CD4-positive, alpha-beta T cell treated with Interleukin-6 at 100 ng/mL for 8 hours (primary cell): ENCODE measurements at regions not wholly inside any gene's neighbourhood (a gene's known extent, or its start where the extent isn't known, plus 50 kb on each side); places are given as distances from the start of the nearest gene placed in this dataset.
"Not testable (repeated sequence)": the region's sequence is repeated elsewhere in the genome, so short reads cannot be mapped to it uniquely, and the experiment has no call there.

Experiments used
- DNase-seq: peaks from one replicate; pipeline ENCODE4 v3.0.0-alpha.2; 2020; ENCODE audit warnings: mixed read lengths, low spot score

DNA sequence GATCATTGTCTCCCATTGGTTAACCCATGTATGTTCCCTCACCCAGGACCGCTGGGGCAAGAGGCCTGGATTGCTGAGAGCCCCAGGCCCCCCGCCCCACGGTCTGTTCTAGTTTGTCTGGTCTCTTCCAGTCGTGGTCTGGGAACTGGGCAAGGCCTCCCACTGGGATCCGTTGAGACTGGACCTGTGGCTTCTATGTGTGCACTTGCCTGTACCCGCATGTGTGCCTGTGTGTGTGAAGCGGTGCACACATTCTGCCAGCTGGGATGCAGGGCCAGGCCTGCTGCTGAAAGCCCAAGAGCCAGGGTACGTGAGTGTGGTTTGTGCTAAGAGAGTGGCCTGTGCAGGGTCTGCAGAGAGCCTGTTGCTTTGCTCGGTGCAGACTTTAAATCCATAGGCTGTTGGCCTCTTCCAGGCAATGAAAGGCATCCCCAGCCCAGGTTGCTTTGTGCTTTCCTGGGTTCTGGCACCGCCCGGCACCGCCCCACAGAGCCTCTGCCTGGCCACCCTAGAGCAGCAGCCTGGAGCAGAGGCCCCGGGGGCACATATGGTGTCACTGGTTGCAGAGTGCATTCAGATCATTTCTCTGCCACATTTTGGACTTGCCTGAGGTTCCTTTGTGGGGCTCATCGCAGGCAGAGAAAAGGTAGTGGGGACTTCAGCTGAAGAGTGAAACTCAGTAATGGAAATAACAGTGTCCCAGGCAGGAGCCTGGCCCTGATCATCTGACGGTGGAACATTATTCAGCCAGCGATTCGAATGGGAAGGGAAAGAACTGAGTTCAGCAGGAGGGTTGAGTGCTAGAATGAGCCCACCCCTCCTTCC lies 215.5 kb downstream of the GLRX3 start:
- no peak for DNase-seq

DNA sequence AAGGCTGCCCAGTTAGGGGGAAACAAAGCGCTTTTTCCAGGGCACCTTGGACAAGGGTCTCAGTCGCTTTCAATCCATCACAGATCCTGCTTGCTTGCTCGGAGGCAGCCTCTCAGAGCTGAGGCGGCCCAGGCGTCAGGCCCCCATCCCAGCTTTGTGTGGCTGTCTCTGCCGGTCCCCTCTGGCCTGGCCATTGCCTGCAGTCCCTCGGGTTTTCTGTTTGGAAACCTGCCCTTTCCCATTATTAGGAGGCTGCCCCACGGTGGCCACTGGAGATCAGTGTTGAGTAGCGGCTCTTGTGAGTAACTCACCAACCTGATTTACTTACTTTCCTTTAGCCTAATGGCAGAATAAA lies 216.1 kb downstream of the GLRX3 start:
- no peak for DNase-seq

DNA sequence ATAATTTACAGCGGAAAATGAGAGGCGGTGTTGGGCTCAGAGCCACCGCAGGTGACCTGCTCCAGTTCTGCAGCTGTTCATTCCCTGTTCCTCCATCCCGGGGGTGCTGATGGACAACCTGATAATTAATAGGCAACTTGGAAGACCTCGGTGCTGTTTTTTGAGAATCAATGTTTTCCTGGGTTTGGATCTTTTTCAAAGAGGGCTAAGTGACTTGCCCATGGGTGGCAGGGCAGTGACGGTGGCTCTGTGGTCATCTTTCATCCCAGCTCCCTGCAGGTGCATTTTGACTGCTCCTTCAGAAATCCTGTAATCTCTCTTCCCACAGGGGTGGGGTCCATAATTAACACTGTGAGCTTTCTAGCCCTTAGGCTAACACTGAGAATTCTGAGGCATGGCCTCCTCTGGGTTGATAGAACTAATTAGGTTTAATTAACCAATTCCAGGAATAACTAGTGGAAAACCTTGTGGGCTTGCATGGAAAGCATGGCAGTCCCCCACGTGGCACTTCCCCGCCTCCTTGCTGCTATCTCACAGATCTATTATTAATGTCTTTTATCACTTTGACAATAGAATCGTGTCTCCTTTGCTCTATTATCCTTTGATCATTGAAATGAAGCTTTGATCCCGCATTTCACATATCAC lies 217.9 kb downstream of the GLRX3 start:
- no peak for DNase-seq

DNA sequence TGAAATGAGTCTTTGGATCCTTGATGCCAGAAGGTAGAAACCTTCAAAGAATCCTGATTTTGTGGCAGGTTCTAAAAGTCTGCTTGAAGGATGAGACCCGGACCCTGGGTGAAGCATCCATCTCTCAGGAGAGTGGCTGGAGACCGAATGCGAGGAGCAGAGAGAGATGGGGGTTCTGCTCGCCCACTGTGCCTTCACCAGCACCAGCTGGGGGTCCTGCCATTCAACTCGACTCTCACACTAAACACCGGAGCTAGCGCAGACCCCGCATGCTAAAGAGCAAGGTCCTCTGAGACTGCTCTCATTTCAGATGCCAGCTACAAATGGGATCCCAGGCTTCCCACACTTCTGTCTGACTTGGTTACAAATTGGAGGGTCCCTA lies 218.4 kb downstream of the GLRX3 start:
- DNase-seq = no peak

DNA sequence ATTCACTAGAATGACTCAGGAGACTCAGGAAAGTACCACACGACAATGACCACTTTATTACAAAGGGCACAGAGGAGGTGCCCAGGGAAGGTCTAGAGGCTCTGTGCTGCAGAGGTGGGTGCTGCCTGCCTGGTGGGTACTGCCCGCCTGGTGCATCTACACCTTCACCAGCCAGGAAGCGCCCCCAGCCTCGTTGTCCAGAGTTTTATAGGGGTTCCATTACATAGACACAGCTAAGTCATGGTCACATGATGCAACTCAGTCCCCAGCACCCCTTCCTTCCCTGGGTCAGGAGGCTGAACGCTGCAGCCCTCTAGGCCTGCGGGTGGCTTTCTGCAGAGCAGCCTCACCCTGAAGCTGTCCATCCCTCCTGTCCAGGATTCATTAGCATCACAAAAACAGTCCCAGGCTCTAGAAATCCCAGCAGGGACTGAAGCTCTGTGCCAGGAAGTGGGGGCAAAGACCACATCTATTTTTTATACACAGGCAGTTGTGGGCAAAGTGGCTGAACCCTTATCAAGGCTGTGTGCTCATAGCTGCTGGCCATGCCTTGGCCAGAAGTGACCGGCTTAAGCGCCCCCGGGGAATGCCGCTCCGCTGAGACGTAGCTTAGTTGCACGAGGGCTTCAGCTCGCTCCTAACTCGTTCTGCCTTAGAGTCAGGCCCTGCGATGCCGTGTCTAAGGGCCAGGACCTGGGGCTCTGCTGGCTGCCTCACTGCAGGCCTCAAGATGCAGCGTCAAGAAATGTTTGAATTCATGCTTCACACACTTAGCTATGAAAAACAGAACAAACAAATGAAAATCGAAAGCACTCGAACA lies 219.0 kb downstream of the GLRX3 start:
- DNase-seq = no peak

DNA sequence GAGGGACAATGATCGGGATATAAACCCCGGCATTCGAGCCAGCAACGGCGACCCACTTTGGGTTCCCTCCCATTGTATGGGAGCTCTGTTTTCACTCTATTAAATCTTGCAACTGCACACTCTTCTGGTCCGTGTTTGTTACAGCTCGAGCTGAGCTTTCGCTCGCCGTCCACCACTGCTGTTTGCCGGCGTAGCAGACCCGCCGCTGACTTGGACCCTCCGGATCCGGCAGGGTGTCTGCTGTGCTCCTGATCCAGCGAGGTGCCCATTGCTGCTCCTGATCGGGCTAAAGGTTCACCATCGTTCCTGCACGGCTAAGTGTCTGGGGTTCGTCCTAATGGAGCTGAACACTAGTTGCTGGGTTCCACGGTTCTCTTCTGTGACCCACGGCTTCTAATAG lies 220.2 kb downstream of the GLRX3 start:
- DNase-seq = not testable (repeated sequence)

DNA sequence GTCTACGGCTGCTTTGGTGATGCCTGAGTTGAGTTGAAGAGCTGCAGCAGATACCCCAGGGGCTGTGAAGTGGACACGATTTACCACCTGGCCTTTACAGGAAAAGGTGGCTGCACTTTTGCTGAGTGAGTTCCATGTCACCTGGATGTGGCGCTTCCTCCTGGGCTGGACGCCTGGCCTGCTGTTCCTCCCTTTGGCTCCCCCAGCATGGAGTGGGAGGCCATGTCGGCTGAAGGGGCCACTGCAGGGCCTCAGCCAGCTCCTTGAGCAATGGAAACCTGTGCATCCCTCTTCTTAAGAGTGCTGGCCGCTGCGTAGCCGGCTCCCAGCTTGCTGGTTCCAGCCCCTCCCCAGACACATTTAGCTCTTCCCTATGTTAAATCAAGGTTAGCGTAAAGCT lies 221.0 kb downstream of the GLRX3 start:
- no peak for DNase-seq

DNA sequence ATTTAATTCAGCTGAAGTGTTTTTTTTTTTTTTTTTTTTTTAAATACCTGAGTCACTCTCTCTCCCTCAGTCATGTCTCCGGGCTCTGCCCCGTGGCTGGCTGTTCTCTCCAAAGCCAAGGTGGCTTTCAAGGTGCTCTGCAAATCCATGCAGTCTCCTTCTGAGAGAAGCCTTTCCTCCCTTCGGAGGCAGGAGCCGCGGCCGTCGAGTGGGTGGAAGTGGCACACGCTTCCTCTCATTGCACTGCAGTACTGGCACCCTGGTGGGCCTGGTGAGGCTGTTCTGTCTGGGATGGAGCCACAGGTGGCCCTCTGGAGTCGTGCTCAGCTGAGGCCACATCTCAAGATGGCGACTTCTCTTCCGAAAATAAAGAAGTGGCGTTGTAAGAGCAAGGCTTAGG lies 221.8 kb downstream of the GLRX3 start:
- no peak for DNase-seq

DNA sequence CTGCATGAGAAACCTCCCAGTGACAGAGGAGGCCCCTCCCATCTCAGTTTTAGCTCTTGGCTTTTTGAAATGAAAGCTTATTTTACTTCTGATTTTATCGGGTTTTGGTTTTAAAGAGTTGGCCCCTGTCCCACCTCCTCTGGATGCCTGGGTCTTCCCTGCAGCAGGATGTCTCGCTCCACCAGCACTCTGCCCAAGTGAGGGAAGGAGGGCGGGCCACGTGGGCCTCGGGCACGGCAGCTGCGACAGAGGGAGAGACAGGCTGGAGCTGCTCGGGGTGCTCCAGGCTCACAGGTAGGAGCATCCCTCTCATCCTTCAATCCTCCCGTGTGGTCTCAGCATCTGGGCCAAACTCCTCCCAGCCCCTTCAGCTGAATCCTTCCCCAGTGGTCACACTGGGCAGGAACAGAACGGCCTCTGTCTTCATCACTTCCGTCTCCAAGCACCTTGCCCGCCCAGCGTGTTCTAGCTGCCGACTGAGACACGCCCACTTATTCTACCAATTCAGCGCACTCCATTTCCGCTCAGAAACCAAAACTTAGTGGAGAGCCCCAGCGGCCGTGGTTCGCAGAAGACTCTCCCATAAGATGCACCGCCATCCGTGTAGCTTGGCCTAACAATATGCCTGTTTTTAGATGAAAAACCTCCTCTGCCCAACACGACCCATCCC lies 222.9 kb downstream of the GLRX3 start:
- no peak for DNase-seq

DNA sequence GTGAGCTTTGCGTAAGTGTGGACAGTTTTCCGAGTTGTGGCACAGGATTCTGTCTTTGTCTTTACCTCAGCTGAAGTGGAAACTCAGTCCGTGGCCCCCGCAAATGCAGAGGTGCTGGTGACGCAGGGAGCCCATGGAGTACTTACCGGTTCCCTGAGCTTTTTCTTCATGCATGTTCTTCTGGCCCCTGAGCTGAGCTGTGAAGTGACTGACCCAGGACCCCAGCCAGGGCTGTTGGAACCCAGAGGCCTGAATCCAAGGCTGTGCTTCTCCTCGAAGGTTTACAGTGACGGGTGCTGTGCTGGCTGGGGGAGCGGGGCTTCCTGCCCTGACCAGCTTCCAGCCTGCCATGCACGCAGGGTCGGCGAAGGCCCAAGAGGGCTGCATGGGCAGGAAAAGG lies 223.5 kb downstream of the GLRX3 start:
- no peak for DNase-seq

DNA sequence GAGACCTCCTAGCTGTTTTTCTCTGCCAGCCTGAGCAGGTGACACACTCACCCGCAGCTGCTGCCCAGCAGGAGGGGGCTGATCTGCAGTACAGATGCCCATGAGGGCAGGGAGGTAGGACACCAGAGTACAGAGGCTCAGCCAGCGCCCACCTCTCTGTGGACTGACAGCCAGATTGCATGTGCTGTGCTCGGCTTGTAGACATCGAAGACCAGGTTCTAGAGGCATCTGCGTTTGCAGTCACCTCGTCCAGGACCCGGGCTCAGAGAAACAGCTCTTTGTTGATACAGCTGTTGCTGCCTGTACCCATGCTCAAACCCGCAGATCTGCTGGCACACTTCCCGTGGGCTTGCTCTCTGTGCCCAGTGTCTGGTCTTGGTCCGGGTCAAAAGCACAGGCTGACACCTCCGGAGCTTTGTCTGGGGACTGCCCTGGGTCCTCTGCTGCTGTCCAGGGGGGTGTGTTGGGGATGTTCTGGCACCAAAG lies 224.7 kb downstream of the GLRX3 start:
- DNase-seq = no peak

DNA sequence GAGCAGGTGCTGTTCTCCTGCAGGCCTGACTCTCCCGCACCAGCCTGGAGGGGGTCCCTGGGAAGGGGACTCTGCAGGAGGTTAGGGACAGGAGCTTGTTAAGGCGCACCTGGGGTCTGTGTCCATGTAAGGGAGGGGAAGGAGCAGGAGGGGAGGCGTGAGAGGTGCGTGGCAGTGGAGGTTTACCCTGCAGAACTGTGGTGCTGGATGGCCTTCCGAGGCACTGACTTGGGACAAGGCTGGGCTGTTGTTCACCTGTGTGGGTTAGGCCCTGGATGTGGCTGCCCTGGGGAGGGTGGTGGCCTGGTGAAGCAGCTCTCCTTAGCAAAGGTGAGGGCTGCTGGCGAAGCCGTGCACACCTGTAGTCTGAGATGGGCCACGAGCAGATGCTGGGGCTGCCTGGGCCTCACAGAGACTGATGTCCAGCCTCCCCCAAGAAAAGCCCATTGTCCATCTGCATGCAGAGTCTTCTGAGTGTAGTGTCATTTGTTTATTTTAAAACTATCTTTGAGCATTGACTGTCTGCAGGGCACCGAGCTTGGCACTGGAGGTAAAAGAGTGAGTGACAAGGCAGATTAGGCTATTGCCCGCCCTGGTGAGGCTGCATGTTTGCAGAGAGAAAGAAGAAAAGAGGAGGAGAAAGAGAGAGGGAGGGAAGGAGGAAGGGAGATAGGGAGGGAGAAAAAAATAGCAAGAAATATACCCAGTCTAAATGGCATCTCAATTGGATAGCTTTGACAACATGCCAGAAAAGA lies 225.3 kb downstream of the GLRX3 start:
- DNase-seq = no peak

DNA sequence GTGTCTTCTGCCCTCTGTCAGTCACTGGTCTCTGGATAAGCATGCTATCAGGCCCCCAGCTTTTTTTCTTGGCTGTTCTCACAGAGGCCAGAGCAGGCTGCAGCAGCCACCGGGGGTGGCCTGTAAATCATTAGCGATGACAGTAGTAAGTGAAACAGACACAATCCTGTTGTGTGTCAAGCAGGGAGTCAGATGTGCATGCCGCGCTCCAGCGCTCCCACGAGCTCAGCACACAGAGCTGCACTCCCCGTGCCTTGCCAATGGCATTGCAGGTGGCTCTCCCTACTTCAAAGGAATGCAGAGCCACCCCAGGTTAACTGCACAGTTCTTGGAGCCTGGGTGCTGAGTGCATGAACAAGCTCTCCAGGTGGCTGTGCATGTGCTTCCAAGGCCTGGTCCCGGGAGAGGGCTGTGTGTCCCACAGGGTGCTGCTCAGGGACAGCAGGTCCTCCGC lies 226.1 kb downstream of the GLRX3 start:
- DNase-seq = no peak

DNA sequence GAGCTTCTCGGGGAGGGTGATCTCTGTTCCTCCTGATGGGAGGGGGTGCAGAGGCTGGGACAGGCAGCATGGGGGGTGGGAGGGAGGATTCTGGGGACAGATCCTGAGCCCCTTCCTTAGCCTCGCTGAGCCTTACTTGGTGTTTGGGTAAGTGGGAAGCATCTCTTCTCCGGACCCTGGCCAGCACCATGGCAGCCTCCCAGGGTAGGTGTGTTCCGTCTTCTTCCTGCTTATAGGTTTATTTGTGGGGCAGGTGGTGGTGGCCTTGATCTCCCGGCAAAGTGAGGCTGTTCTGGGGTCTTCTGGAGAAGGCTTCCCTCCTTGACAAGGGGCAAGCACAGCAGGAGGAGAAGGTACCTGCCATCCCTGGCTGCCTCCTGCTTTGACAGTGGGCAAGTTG lies 226.9 kb downstream of the GLRX3 start:
- no peak for DNase-seq

DNA sequence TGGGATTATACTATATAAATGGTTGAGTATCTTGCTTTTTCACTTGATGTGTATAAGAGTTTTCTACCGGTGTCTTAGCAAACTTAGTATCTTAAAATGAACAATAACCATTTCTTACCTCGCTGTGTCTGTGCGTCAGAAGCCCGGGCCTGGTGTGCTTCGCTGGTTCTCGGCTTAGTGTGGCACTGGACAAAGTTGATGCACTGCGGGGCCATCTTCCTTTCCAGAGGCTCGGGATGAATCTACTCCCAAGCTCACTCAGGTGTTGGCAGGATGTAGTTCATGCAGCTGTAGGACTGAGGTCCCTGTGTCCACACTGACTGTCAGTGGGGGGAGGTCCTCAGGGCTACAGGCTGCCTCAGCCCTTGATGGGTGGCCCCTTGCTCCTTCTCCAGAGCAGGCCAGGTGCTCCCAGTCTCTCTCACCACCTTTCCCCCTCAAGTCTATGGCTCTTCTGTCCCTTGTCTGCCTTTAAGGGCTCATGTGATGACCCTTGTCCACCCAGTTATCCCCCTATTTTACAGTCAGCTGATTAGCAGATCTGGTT lies 227.8 kb downstream of the GLRX3 start:
- DNase-seq = no peak

DNA sequence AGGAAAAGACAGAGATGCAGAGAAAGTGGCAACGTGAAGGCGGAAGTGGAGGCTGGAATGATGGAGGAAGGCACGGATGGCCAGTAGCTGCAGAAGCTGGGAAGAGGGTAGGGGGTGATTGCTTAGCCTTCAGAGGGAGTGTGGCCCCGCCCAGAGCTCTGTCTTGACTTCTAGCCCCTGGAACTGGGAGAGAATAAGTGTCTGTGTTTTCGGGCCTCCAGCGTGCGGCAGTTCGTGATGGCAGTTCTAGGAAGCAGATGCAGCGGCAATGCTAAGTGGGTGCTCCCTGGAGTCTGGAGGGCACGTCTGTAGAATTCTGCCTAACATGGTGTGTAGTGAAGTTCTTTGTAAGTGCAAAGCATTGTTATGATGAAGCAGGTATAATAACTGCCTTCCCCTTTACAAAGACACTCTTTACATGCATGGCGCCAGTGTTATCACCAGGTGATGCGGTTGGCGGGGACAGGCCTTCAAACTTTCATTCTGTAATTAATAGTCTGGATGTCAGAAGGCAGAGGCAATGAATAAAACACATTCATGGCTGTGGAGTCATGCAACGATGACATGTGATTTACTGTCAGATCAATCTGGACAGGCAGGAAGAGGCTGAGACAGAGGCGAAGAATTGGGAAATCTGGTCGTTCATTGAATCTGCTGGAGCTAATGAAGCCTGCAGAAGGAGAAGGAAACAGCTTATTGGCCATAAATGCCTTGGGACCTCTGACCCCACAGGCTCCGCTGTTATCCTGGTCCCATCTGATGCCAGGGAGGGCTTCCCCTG lies 228.6 kb downstream of the GLRX3 start:
- DNase-seq = no peak

DNA sequence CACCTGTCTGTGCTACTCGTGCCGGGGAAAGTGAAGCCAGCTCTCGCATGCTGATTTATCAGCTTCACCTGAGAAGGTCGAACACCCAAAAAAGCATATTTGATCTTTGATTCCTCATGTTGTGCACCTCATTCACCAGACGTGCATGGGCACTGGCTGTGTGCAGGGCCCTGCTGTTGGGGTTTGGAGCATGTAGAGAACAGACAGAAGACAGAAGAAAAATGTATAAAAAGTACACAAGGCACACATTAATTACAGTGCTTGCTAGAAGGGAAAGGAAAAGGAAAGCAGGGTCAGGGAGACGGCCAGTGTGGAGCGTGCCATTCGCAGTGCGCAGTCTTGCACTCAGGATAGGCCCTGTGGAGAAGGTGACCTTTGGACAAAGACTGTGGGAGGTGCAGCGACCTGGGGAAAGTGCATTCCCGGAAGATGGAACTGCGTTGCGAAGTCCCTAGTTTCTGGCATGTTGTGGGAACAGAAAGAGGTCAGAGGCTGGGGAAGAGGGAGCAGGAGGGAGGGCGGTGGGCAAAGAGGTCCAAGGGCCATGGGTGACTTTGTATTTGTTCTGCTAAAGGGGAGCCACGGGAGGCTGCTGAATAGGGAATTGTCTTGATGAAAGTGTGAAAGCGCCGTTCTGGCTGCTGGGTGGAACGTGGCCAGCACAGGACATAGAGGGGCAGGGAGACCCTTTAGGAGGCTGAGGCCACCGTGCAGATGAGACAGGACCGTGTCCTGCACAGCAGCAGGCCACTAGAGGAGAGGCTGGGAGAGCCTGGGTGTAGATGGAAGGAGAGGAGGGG lies 232.8 kb downstream of the GLRX3 start:
- DNase-seq = no peak

DNA sequence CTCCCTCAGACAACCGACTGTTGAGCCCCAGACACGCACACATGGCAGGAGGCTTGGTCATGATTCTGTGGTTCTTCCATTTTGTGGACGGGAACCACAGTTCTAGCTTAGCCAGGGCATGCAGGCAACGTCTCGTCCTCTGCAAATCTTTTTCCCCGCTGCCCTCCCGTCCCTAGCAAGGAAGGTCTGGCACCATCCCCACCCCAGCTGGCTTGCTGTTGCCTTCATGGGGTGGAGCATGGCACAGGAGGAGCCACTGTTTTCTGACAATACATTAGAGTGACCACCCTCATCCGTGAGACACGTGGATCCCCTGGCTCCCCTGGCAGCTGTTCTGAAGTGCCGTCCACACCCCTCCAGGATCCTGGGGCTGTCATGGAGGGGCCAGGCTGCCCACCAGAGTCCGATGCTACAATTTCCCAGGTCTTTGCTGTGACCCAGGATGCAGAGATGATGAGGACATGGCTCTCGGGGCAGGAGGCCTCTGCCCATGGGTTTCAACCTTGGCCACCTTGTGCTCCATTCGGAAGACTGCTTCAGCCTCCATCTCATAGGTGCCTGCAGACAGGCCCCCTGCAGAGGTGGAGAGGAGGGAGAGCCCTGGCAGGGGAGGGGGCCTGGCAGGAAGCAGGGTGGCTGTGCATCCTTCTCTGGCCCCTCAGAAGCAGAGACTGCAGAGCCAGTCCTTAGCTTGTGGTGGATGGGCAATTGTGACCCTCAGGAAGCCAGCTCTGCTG lies 233.6 kb downstream of the GLRX3 start:
- DNase-seq = no peak

DNA sequence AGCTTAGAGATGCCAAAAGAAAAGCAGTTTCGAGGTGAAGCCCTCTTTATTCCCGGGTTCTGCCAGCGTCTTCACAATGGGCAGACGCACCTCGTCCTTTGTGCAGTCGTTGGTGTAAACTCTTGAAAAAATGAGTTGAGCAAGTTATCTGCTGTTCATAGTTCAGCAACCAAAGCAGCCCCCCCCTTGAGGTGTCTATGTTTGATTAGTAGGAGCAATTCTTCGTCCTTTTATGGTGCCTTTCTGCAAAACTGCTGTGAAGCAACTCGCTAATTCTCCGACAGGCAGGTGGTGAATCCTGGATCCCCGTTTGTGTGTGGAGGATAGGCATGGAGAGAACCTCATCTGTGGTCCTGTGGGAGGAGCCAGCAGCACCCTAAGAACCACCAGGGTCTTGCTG lies 234.5 kb downstream of the GLRX3 start:
- no peak for DNase-seq
